Activated CD4-positive, alpha-beta T cell treated with anti-CD3 and anti-CD28 coated beads, Interleukin-10, Interleukin-2, amounts not matched to agents 100 ng/mL and 50 ng/mL, durations not matched to agents 16 hours and 8 hours (primary cell): ENCODE measurements at regions not wholly inside any gene's neighbourhood (a gene's known extent, or its start where the extent isn't known, plus 50 kb on each side); places are given as distances from the start of the nearest gene placed in this dataset.

ENCODE experiments used
- DNase-seq: peaks from one replicate; pipeline ENCODE4 v3.0.0-alpha.2; 2020

- peak; percentile 5 for DNase-seq
Measured at GRCh38 chr2:120958623-120959366, 223.1 kb downstream of the GLI2 start.

GRCh38 chr2:120959426-120959825, 223.8 kb downstream of the GLI2 start:
- DNase-seq = no peak

GRCh38 chr2:120960770-120961366, 225.2 kb downstream of the GLI2 start:
- no peak for DNase-seq

GRCh38 chr2:120961396-120961795, 225.7 kb downstream of the GLI2 start:
- no peak for DNase-seq

- no peak for DNase-seq
Measured at GRCh38 chr2:120963997-120964705, 228.5 kb downstream of the GLI2 start.

- no peak for DNase-seq
Measured at GRCh38 chr2:120964819-120965218, 229.2 kb downstream of the GLI2 start.

- no peak for DNase-seq
Measured at GRCh38 chr2:120966510-120967254, 231.0 kb downstream of the GLI2 start.

GRCh38 chr2:120968307-120969015, 232.8 kb downstream of the GLI2 start:
- DNase-seq = no peak

- DNase-seq = no peak
Measured at GRCh38 chr2:120969613-120970355, 234.1 kb downstream of the GLI2 start.

- no peak for DNase-seq
Measured at GRCh38 chr2:120971866-120972265, 236.2 kb downstream of the GLI2 start.

GRCh38 chr2:120972286-120972685, 236.6 kb downstream of the GLI2 start:
- DNase-seq = no peak

- no peak for DNase-seq
Measured at GRCh38 chr2:120973196-120973595, 237.5 kb downstream of the GLI2 start.

- DNase-seq = no peak
Measured at GRCh38 chr2:120974950-120975349, 239.3 kb downstream of the GLI2 start.

GRCh38 chr2:120976501-120977307, 241.0 kb downstream of the GLI2 start:
- no peak for DNase-seq

GRCh38 chr2:120977582-120978358, 242.1 kb downstream of the GLI2 start:
- no peak for DNase-seq

- DNase-seq = no peak
Measured at GRCh38 chr2:120978359-120979050, 242.8 kb downstream of the GLI2 start.

GRCh38 chr2:120979398-120979797, 243.7 kb downstream of the GLI2 start:
- no peak for DNase-seq

- no peak for DNase-seq
Measured at GRCh38 chr2:120979921-120980320, 244.3 kb downstream of the GLI2 start.

- DNase-seq = no peak
Measured at GRCh38 chr2:120981443-120981842, 245.8 kb downstream of the GLI2 start.

GRCh38 chr2:120982598-120982997, 246.9 kb downstream of the GLI2 start:
- no peak for DNase-seq
